DMS79 treated with DMSO at 0.1 percent for 48 hours (cell line): ENCODE measurements at regions not wholly inside any gene's neighbourhood (a gene's known extent, or its start where the extent isn't known, plus 50 kb on each side); places are given as distances from the start of the nearest gene placed in this dataset.

Experiments
- DNase-seq: peaks from one replicate; lab custom pipeline; 2025; lab: John Stamatoyannopoulos, UW

DNA sequence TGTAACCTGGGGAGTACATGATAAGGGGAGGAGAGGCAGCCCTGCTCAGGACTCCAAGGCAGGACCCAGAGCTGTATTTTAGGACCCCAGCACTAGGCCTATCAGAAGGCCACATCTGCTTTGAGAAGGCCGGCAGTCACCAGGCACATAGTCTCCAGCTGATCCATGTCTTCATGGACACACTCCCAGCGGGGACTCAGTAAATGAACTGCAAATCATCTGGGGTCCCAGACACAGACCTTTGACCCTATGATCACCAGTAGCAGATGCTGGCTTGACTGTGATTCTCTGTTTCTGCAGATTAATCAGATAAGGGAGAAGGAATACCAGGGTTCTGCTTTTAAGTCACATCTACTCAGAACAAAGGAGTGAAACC lies 341.4 kb upstream of the PODXL start:
- DNase-seq = no peak

GRCh38 chr7:131897016-131897789 lies 340.8 kb upstream of the PODXL start:
- peak; percentile 53 for DNase-seq

GRCh38 chr7:131896165-131896863 lies 339.9 kb upstream of the PODXL start:
- peak; percentile 88 for DNase-seq

DNA sequence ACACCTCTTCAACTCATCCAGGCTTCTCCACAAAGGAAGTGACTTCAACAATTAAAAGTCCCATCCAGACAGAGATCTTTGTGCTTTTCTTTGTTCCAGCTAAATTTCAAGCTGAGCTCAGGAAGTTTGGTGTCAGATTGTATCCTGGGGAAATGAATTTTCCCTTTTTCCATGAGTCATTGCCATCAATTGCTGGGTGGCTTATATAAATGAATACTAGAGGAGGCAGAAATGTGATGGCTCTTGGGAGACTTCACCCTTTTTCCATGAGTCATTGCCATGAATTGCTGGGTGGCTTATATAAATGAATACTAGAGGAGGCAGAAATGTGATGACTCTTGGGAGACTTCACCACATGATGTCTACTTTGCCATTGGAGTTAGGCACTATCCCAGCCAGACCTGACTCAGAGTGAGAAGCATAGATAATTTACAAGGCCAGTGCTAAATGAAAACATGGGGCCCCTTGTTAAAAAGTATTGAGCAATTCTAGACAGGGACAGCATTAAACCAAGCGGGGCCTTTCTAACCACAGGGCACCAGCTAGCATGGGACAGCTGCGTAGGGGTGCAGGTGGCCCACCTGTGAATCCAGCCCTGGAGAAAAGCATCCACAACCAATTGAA lies 339.2 kb upstream of the PODXL start:
- DNase-seq = no peak

DNA sequence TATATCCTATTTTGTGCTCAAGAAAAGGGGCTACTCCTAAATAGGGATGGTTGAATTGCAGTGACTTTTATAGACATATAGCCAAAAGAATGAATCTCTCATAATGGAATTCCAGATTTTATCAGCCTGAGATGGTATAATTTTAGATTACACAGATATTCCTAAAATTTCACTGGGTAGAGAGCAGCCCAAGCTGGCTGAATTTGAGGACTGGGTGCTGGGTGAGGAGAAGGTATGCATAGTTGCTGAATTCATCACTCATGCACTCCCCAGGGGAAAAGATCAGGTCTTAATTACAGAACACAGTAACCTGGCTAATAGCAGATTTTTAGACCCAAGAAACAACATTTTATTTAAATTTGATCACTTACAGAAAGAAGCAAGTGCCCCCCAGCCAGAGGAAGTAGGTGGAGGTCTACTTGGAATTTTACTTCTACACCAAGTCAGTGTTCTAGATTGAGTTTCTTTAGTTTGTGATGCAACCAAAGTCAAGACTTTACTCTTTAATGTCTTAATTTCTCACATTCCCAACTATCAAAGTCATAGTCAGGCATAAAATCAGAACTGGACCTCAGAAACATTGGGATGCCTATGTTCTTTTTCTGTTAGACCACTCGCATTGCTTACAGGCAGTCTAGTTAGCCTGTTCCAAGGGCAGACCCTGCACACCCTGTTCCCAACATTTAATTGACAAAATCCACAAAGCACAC lies 337.4 kb upstream of the PODXL start:
- no peak for DNase-seq

DNA sequence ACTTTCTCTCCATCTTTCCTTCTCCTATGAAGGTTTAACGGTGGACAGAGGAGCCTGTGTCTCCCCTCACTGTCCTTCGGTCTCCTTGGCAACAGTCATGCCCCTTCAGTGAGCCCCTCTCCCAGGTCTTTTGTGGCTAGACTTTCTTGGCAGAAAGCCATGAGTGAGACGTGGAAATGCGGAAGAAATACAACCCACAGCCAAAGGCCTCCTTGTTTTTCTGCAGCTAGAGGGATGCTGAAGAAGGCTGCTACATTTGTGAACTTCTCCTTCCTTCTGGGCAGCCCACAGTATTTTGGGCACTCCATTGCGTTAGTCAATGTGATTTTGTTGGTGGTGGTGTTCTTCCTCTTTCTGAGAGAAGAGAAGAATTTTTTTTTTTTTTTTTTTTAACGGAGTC lies 333.7 kb upstream of the PODXL start:
- DNase-seq = peak; percentile 86

- DNase-seq = peak; percentile 64
These were observed 333.2 kb upstream of the PODXL start for GRCh38 chr7:131889572-131890150.

DNA sequence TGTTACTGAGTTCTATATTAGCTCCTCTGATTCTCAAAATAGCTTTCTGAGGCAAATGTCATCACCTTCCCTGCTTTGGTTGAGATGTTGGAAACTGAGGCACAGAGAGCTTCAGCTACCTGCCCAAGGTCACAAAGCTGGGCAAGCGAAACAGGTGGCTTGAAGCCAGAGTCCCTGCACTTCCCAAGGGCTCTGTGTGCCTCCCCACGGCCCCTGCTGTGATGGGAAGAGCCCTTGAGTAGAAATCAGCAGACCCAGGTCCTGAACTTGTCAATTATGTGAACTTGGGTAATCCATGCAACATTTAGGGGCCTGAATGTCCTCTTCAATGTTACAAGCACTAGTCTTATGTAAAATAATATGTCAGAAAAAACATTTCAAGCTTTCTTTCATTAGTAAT lies 327.3 kb upstream of the PODXL start:
- DNase-seq = no peak

DNA sequence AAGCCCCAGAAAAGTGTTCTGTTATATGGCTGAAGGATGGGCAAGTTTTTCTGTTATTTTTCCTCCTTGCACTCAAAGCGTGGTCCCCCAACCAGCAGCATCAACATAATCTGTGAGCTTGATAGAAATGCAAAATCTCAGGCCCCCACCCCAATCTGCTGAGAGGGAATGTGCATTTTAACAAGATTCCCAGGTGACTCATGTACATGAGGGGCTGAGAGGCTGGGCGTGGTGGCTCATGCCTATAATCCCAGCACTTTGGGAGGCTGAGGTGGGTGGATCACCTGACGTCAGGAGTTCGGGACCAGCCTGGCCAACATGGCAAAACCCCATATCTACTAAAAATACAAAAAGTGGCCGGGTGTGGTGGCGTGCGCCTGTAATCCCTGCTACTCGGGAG lies 326.8 kb upstream of the PODXL start:
- DNase-seq = no peak

- DNase-seq = no peak
These were observed 325.9 kb upstream of the PODXL start for GRCh38 chr7:131882321-131882720.

GRCh38 chr7:131880078-131880477 lies 323.6 kb upstream of the PODXL start:
- no peak for DNase-seq

- DNase-seq = no peak
These were observed 323.0 kb upstream of the PODXL start for GRCh38 chr7:131879424-131879823.

- no peak for DNase-seq
These were observed 322.3 kb upstream of the PODXL start for GRCh38 chr7:131878777-131879176.

- DNase-seq = no peak
These were observed 317.2 kb upstream of the PODXL start for GRCh38 chr7:131873581-131873980.

GRCh38 chr7:131869986-131870385 lies 313.6 kb upstream of the PODXL start:
- no peak for DNase-seq

- DNase-seq = no peak
These were observed 312.9 kb upstream of the PODXL start for GRCh38 chr7:131869169-131869844.

- DNase-seq = no peak
These were observed 311.0 kb upstream of the PODXL start for GRCh38 chr7:131867461-131867860.

GRCh38 chr7:131865911-131866310 lies 309.5 kb upstream of the PODXL start:
- no peak for DNase-seq

DNA sequence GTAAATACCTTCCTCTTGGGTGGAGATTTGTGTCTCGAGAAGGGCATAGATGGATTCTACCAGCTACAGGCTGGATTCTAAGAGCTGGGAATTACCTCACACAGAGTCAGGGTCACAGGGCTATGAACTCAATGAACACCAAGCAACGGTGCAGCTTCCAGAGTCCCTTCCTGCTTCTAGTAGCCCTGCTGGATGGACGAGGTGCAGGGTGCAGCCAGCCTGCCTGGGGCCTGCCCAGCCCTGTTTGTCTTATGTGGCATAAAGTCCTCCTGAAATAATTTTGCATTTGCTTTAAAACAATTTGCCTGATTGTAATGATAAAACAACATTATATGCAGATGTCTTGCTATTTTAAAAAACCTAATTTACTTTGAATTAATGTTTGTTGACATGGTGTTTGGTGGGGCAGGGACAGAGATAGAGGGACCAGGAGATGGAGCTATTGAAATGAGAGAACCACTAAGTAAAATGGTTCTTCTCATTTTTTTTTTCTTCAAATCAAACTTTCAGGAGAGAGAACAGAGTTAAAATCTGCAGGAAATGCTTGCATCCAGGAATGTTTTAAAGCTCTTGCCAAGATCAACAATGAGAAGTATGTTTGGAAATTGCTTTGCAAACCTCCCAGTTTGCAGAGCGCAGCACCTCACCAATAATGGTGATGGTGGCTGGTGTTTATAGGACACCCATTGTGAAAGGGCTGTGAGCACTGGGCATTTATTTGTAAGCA lies 305.4 kb upstream of the PODXL start:
- no peak for DNase-seq

DNA sequence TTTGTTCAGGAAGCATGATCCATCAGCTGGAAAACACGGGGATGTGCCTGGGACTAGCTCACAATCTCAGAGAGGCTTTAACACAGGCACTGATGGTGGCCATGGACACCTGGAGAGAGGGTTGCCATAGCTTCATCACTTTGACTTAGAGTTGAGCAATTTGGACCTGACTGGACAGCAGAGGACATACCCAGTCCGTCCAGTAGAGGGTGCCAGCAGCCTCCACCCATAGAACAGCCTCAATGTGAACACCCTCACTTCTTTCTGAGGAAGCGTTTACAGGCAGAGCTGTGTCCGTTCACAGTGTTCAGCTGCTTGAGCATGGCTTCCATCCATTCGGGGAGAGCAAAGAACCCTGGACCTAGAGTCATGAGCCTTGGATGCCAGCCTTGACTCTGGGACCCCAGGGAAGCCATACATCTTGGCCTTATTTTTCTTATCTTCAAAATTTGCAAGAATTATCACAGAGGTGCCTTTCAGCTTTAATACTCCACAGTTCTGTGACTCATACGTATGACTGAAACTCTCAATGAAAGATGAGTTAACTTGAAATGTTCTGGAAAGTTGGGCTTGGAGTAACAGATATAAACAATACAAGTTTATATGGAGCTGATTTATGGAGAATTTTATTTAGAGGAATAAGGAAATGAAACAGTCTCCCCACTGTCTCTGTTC lies 302.9 kb upstream of the PODXL start:
- peak; percentile 49 for DNase-seq
